ENCODE measurements at regions not wholly inside any gene's neighbourhood (a gene's known extent, or its start where the extent isn't known, plus 50 kb on each side); places are given as distances from the start of the nearest gene placed in this dataset.

DNA sequence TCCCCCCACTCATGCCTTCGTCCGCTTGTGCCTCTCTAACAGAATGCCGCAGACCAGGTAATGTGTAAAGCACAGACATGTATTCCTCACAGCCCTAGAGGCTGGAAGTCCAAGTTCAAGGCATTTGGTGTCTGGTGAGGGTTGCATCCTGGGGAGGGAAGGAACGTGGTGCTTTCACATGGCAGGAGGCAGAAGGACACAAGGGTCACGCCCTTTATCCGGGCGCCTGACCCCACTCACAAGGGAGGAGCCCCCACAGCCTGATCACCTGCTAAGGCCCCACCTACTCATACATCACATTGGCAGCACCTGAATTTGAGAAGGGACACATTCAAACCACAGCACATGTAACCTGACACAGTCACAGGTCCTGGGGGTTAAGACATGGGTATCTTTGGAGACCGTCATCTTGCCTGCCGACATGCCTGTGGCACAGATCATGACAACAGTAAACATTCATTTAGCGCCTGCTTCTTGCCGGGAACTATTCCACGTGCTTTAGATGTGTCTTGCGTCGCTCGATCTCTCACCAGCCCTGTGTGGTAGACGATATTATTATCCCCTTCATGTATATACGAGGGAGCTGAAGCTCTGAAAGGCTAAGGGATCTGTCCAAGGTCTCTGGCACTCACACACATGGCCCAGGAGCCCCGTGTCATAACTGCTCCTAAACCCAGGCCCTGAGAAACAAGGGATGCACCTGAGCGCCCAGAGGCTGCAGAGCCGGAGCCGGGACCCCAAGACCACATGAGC is 235.6 kb downstream of the NPHP4 start (continued):
- TF ChIP-seq, protein P1, sequence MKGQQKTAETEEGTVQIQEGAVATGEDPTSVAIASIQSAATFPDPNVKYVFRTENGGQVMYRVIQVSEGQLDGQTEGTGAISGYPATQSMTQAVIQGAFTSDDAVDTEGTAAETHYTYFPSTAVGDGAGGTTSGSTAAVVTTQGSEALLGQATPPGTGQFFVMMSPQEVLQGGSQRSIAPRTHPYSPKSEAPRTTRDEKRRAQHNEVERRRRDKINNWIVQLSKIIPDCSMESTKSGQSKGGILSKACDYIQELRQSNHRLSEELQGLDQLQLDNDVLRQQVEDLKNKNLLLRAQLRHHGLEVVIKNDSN (IDR thresholded peaks at IDR 0.05; ENCODE audit: borderline replicate concordance, extremely low read length, insufficient read depth, low read depth, low read length), result no peak

DNA sequence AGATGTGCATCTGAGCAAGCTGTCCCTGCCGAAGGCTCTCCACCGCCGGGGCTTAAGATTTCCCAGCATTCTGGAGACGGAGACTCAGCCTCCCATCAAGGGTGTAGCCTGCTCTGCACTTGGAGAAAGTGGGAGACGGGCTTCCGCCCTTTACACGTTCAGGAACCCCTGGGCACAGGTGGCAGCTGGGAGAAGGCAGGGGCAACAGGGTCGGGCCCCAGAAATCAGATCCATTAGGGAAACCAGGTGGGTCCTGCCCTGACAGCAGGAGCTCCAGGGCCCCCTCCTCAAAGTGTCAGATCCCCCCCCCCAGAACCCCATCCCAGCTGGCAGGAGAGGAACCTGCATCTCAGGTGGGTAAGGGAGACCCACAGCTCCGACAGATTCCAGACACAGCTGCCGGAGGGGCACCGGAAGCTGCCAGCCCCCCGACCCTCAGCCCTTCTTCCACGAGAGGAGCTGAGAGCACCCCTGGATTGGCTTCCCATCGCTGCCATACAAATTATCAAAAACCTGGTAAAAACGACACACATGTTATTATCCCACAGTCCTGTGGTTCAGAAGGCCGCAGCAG is 236.6 kb downstream of the NPHP4 start:
- Histone ChIP-seq H3K27ac (ENCODE audit: control insufficient read depth, insufficient read depth) (no peak overlapping the region), H2AFZ (ENCODE audit: control insufficient read depth, low read depth, low read length) (no peak overlapping the region), H3K4me1 (ENCODE audit: control insufficient read depth, insufficient read depth, low read length) (no peaks in the 10 kb centered on the region), H3K79me2 (ENCODE audit: control insufficient read depth, insufficient read depth, low read length) (no peaks in the 10 kb centered on the region), H4K20me1 (ENCODE audit: control insufficient read depth, insufficient read depth) (no peaks in the 10 kb centered on the region), H3K4me3 (no peak overlapping the region), H3K27me3 (replicated peaks in 1 of 2; ENCODE audit: control insufficient read depth in 2 of 2, insufficient read depth in 2 of 2, low read length in 1 of 2) (no peaks in the 10 kb centered on the region; a peak in 1 of 4 replicates), H3K4me2 (ENCODE audit: control insufficient read depth, insufficient read depth) (no peak overlapping the region), H3K9ac (ENCODE audit: control insufficient read depth, insufficient read depth, low read length) (no peak overlapping the region), H3K9me3 (replicated peaks; ENCODE audit: control insufficient read depth, insufficient read depth, low read length) (no peaks in the 10 kb centered on the region; the same call in 2 of the 3 replicates), H3K36me3 (ENCODE audit: control insufficient read depth in 2 of 2, insufficient read depth in 2 of 2, low read length in 1 of 2) (no peaks in the 10 kb centered on the region)
- RAD21 ChIA-PET (ENCODE audit: unreplicated experiment), result interaction anchor here (0.7 kb wide), 1 partner anchor 105 kb away, joined by 3 read pairs; no protein-coding TSS in a partner anchor
- DNase-seq (ENCODE audit: low read depth, low spot score) (no peak), FAIRE-seq (no peak), ATAC-seq (no peak)
- in situ Hi-C loops (cut with MboI), result no loop called here
- CTCF ChIA-PET, result interaction anchor here (1.5 kb wide), 1 partner anchor 10 kb away, joined by 3 read pairs; no protein-coding TSS in a partner anchor
- TF ChIP-seq RCOR1 (conservative IDR thresholded peaks at IDR 0.05; ENCODE audit: low read depth, low read length), result no peak
- TF ChIP-seq NFYB (IDR thresholded peaks at IDR 0.05; ENCODE audit: insufficient read depth, low read depth, low read length), result no peak
- TF ChIP-seq, protein P2, sequence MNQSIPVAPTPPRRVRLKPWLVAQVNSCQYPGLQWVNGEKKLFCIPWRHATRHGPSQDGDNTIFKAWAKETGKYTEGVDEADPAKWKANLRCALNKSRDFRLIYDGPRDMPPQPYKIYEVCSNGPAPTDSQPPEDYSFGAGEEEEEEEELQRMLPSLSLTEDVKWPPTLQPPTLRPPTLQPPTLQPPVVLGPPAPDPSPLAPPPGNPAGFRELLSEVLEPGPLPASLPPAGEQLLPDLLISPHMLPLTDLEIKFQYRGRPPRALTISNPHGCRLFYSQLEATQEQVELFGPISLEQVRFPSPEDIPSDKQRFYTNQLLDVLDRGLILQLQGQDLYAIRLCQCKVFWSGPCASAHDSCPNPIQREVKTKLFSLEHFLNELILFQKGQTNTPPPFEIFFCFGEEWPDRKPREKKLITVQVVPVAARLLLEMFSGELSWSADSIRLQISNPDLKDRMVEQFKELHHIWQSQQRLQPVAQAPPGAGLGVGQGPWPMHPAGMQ (IDR thresholded peaks at IDR 0.05; ENCODE audit: borderline replicate concordance), result no peak
- TF ChIP-seq STAT1 (conservative IDR thresholded peaks at IDR 0.05), result no peak
- TF ChIP-seq, protein P3, sequence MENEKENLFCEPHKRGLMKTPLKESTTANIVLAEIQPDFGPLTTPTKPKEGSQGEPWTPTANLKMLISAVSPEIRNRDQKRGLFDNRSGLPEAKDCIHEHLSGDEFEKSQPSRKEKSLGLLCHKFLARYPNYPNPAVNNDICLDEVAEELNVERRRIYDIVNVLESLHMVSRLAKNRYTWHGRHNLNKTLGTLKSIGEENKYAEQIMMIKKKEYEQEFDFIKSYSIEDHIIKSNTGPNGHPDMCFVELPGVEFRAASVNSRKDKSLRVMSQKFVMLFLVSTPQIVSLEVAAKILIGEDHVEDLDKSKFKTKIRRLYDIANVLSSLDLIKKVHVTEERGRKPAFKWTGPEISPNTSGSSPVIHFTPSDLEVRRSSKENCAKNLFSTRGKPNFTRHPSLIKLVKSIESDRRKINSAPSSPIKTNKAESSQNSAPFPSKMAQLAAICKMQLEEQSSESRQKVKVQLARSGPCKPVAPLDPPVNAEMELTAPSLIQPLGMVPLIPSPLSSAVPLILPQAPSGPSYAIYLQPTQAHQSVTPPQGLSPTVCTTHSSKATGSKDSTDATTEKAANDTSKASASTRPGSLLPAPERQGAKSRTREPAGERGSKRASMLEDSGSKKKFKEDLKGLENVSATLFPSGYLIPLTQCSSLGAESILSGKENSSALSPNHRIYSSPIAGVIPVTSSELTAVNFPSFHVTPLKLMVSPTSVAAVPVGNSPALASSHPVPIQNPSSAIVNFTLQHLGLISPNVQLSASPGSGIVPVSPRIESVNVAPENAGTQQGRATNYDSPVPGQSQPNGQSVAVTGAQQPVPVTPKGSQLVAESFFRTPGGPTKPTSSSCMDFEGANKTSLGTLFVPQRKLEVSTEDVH (IDR thresholded peaks at IDR 0.05; ENCODE audit: low read depth, partially characterized antibody), result no peak
- TF ChIP-seq TCF12 (IDR thresholded peaks at IDR 0.05; ENCODE audit: low read depth, low read length), result no peak
- TF ChIP-seq, protein P1 (IDR thresholded peaks at IDR 0.05; ENCODE audit: borderline replicate concordance, extremely low read length, insufficient read depth, low read depth, low read length), result no peak
- TF ChIP-seq MTA2 (IDR thresholded peaks at IDR 0.05; ENCODE audit: low read depth), result no peak
- intact Hi-C loops (cut with micrococcal nuclease; ENCODE audit: unreplicated experiment), result no loop called here
- BruUV-seq (replicated peaks), result no TSS peak
- WGBS (ENCODE audit: insufficient coverage, insufficient replicate concordance, low lambda C conversion rate, missing lambda C conversion rate), result 29% methylated on average over 16 of the region's 16 CpGs
- SMC1A ChIA-PET (ENCODE audit: uncharacterized antibody, unreplicated experiment), result no interaction called here
- POLR2A ChIA-PET, result no interaction called here
